Upper lobe of right lung (tissue), 1 donor: ENCODE measurements at regions not wholly inside any gene's neighbourhood (a gene's known extent, or its start where the extent isn't known, plus 50 kb on each side); places are given as distances from the start of the nearest gene placed in this dataset.

Source experiments
- ATAC-seq: fragments of 200-7000 bp; cut with Tn5 transposase; one replicate; pipeline ENCODE4 v1.9.1; 2020; ENCODE audit warnings: mild to moderate bottlenecking, moderate library complexity
- DNase-seq: peaks from one replicate; pipeline ENCODE4 v3.0.0-alpha.2; 2020
- H3K27ac ChIP-seq: fragments of 200-600 bp; one replicate; pipeline ENCODE4 v1.8.0; 2022
- H3K27me3 ChIP-seq: fragments of 200-600 bp; one replicate; pipeline ENCODE4 v1.8.0; 2022; ENCODE audit warnings: mild to moderate bottlenecking
- H3K36me3 ChIP-seq: fragments of 200-600 bp; one replicate; pipeline ENCODE4 v1.8.0; 2022
- H3K4me1 ChIP-seq: fragments of 200-600 bp; one replicate; pipeline ENCODE4 v1.8.0; 2022
- H3K4me3 ChIP-seq: fragments of 200-600 bp; one replicate; pipeline ENCODE4 v1.8.0; 2022; ENCODE audit warnings: mild to moderate bottlenecking
- H3K9me3 ChIP-seq: fragments of 200-600 bp; one replicate; pipeline ENCODE4 v1.8.0; 2022
- intact Hi-C: fragments of 100-400 bp; cut with DNase I; formaldehyde crosslinking; loops from one replicate; pipeline ENCODE4 v1.11.0; 2022
- TF ChIP-seq, protein P1 (sequence below): fragments of 200-600 bp; IDR thresholded peaks from one replicate; pipeline ENCODE4 v1.8.0; 2022; ENCODE audit warnings: antibody characterized with exemption
- donor health status: DM: no; HTN: yes; CAD: no; lungs with severe emphysema.

DNA sequence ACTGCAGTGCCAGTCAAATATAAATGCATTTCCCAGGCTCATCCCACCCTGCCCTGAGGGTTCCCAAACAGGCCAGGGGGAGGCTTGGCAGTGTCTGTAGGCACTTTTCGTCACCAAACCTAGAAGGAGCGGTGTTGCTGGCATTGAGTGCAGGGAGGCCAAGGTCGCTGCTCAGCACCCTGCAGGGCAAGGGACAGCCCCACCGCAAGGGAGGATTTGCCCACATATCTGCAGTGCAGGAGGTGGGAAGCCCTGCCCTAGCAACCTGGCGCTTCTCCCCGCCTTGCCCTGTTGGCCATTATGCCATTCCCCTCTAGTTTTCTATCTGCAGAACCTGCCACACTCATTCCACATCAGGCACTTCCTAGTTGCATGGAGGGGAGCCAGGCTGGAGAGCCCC, 327.8 kb upstream of the ADCY2 start:
- ATAC-seq: no peak

DNA sequence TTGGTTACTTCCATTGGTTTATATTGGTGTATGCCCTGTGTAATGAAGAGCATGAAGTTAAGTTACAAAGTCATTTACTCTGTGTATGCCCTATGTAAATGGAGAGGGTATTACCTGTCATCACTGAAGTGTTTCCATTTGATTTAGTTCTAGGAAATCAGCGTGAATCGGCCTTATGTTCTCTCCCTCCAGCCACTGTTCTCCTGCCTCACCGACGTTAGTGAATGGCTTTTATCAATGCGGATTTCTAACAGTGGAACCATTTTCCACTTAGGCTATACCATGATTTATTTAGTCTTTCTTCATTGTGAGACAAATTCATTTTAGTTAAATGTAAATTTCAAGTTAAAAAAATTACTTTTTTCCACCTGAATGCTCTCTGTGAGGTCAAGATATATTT, 327.0 kb upstream of the ADCY2 start:
- no peak for ATAC-seq
- no peaks in the 10 kb centered on the region for H3K4me1 ChIP-seq
- TF ChIP-seq, protein P1, sequence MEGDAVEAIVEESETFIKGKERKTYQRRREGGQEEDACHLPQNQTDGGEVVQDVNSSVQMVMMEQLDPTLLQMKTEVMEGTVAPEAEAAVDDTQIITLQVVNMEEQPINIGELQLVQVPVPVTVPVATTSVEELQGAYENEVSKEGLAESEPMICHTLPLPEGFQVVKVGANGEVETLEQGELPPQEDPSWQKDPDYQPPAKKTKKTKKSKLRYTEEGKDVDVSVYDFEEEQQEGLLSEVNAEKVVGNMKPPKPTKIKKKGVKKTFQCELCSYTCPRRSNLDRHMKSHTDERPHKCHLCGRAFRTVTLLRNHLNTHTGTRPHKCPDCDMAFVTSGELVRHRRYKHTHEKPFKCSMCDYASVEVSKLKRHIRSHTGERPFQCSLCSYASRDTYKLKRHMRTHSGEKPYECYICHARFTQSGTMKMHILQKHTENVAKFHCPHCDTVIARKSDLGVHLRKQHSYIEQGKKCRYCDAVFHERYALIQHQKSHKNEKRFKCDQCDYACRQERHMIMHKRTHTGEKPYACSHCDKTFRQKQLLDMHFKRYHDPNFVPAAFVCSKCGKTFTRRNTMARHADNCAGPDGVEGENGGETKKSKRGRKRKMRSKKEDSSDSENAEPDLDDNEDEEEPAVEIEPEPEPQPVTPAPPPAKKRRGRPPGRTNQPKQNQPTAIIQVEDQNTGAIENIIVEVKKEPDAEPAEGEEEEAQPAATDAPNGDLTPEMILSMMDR: no peak
- intact Hi-C loops: no loop called here
- no peaks in the 10 kb centered on the region for H3K27me3 ChIP-seq
- no peaks in the 10 kb centered on the region for H3K36me3 ChIP-seq
- H3K9me3 ChIP-seq: no peaks in the 10 kb centered on the region
- DNase-seq: no peak
- H3K27ac ChIP-seq: no peak overlapping the region
- H3K4me3 ChIP-seq: no peak overlapping the region

More for the DNA sequence above, 327.8 kb upstream of the ADCY2 start:
- Histone ChIP-seq H3K4me1 (no peaks in the 10 kb centered on the region), H3K4me3 (no peak overlapping the region), H3K9me3 (no peaks in the 10 kb centered on the region), H3K27me3 (no peaks in the 10 kb centered on the region), H3K27ac (no peak overlapping the region), H3K36me3 (no peaks in the 10 kb centered on the region)
- no peak for DNase-seq
- TF ChIP-seq, protein P1: no peak
- intact Hi-C loops: no loop called here

DNA sequence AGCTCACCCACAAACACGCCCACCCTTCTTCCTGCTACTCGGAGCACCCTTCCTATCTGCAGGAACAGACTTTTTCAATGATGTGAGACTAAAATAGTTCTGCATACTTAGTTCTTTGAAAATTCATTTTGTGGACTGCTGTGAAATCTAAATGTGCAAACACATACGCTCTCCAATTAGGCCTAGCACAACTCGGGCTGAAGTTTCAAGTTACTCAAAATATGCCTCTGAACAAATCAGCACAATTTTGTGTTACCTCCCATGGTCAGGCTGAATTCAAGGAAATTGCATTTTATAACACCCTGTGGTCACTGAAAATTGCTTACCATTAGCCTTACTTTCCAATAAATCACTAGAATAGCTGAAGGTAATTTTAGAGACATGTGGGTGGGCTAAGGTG, 323.8 kb upstream of the ADCY2 start:
- Histone ChIP-seq H3K4me3 (no peak overlapping the region), H3K9me3 (no peaks in the 10 kb centered on the region), H3K27me3 (no peaks in the 10 kb centered on the region), H3K36me3 (no peaks in the 10 kb centered on the region), H3K27ac (no peak overlapping the region), H3K4me1 (no peaks in the 10 kb centered on the region)
- TF ChIP-seq, protein P1: no peak
- intact Hi-C loops: no loop called here
- no peak for ATAC-seq
- DNase-seq: no peak

DNA sequence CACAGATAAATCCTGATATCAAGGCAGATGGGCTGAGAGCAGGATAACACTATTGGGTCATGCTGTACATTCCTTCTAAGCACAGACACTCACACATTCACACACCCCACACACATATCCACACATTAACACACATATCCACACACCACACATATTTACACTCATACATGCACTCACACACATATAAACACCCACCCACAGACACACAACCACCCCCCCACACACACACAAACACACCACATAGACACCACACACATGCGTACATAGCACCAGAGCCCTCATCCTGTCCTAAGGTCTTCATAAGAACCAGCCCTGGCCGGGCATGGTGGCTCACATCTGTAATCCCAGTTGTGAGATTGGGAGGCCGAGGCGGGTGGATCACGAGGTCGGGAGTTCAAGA, 322.3 kb upstream of the ADCY2 start:
- TF ChIP-seq, protein P1: no peak
- Histone ChIP-seq H3K9me3 (no peaks in the 10 kb centered on the region), H3K27me3 (no peaks in the 10 kb centered on the region), H3K4me3 (no peak overlapping the region), H3K4me1 (no peaks in the 10 kb centered on the region), H3K27ac (no peak overlapping the region), H3K36me3 (no peaks in the 10 kb centered on the region)
- ATAC-seq (no peak), DNase-seq (no peak)
- intact Hi-C loops: no loop called here

DNA sequence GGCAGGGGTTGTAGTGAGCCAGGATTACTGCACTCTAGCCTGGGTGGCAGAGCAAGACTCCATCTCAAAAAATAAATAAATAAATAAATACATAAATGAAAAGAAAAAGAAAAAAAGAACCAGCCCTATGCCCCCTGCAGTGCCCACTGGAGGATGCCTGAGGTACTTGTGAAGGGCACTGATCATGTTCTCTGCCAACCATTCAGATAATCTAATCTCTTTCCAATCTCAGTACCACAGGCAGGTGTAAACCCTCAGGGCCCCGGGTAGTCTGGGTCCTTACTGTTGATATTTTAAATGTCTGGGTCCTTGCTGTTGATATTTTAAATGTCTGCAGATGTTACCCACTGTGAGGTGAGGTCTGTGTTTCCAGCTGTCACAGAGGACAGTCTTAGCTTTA, 321.8 kb upstream of the ADCY2 start:
- TF ChIP-seq, protein P1: no peak
- ATAC-seq: no peak
- H3K9me3 ChIP-seq: no peaks in the 10 kb centered on the region
- intact Hi-C loops: no loop called here
- H3K4me1 ChIP-seq: no peaks in the 10 kb centered on the region
- H3K27ac ChIP-seq: no peak overlapping the region
- no peaks in the 10 kb centered on the region for H3K36me3 ChIP-seq
- no peak for DNase-seq
- H3K27me3 ChIP-seq: no peaks in the 10 kb centered on the region
- H3K4me3 ChIP-seq: no peak overlapping the region

DNA sequence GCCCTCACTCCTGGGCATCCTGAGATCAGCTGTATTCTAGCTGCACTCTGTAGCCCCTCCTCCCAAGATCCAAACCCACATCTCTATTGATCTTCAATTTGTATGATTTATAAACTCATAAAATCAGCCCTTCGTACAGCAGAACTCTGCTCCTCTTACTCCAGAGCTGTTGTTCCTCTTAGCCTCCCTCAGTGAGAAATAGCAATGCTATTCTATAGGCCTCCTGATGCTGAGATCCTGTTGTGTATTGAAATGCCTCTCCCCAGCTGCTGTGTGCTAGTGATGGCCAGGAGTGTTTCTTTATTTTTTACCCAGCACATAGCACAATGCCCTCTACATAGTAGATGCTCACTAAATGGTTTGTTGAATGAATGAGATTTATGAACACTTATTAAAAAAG, 320.5 kb upstream of the ADCY2 start:
- Histone ChIP-seq H3K27ac (no peak overlapping the region), H3K36me3 (no peaks in the 10 kb centered on the region), H3K27me3 (no peaks in the 10 kb centered on the region), H3K4me1 (no peaks in the 10 kb centered on the region), H3K4me3 (no peak overlapping the region), H3K9me3 (no peaks in the 10 kb centered on the region)
- intact Hi-C loops: no loop called here
- TF ChIP-seq, protein P1: no peak
- ATAC-seq (no peak), DNase-seq (no peak)
